ENCODE measurements at regions not wholly inside any gene's neighbourhood (a gene's known extent, or its start where the extent isn't known, plus 50 kb on each side); places are given as distances from the start of the nearest gene placed in this dataset.

DNA sequence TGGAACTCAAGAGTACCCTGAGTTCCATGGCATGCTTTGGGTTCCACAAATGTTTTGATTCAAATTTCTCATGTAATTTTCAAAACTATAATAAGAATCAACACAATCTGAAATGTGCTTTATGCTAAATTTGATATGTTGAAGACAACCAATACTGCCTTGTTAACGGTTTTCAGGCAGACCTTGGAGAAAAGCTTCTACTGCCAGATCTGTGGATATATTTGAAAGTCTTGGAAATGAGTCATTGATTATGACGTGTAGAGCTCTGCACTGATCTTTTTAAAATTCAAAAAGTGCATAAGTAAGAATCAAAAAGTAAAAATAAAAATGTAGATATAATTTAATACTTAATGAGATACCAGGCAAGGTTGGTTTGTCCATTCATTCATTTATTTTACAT, 74.0 kb upstream of the TNR start:
- TF ChIP-seq, protein P1, sequence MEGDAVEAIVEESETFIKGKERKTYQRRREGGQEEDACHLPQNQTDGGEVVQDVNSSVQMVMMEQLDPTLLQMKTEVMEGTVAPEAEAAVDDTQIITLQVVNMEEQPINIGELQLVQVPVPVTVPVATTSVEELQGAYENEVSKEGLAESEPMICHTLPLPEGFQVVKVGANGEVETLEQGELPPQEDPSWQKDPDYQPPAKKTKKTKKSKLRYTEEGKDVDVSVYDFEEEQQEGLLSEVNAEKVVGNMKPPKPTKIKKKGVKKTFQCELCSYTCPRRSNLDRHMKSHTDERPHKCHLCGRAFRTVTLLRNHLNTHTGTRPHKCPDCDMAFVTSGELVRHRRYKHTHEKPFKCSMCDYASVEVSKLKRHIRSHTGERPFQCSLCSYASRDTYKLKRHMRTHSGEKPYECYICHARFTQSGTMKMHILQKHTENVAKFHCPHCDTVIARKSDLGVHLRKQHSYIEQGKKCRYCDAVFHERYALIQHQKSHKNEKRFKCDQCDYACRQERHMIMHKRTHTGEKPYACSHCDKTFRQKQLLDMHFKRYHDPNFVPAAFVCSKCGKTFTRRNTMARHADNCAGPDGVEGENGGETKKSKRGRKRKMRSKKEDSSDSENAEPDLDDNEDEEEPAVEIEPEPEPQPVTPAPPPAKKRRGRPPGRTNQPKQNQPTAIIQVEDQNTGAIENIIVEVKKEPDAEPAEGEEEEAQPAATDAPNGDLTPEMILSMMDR (IDR thresholded peaks at IDR 0.05) = no peak
- peaks cover 21 to 43% of the 10 kb centered on the region in 2 donors for H3K4me1 ChIP-seq (ENCODE audit: control insufficient read depth in 1 of 2, low read depth in 2 of 2)
- H3K9me3 ChIP-seq = no peaks in the 10 kb centered on the region
- H3K36me3 ChIP-seq = no peaks in the 10 kb centered on the region
- DNase-seq (ENCODE audit: low spot score) (no peak), ATAC-seq (ENCODE audit: insufficient number of reproducible peaks, low FRiP score, low read depth) (no peak)
- no peaks in the 10 kb centered on the region for H3K27me3 ChIP-seq (replicated peaks; ENCODE audit: insufficient read depth)
- H3K27ac ChIP-seq = peak overlapping the region; percentile 34 to 93
- no peak overlapping the region for H3K4me3 ChIP-seq

DNA sequence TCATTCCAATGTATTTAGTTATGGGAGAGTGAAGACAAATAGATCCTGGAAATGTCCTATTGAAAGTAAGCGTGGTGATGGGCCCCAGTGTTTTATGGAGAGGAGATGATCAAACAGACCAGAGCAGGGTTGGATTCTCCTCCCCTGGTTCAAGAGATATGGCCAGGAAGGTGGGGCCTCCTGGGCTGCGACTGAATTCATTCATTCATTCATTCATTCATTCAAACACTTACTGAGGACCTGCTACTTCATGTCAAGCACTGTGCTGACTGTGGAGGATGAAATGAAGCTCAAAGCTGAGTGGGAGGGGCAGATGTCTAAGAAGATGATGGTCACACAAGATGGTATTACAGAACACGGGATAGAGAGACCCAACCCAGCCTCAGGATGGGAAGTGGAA, 71.5 kb upstream of the TNR start:
- TF ChIP-seq, protein P1 (IDR thresholded peaks at IDR 0.05) = no peak
- DNase-seq (ENCODE audit: low spot score) = no peak
- ATAC-seq (ENCODE audit: insufficient number of reproducible peaks, low FRiP score, low read depth) = no peak

DNA sequence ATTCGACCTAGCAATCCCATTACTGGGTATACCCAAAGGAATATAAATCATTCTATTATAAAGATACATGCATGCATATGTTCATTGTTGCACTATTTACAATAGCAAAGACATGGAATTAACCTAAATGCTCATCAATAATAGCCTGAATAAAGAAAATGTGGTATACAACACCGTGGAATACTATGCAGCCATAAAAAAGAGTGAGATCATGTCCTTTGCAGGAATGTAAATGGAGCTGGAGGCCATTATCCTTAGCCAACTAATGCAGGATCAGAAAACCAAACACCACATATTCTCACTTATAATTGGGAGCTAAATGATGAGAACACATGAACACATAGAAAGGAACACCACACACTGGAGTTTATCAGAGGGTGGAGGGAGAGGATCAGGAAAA, 69.5 kb upstream of the TNR start:
- no peaks in the 10 kb centered on the region for H3K27me3 ChIP-seq (replicated peaks; ENCODE audit: insufficient read depth)
- no peak overlapping the region for H3K27ac ChIP-seq
- ATAC-seq (ENCODE audit: insufficient number of reproducible peaks, low FRiP score, low read depth) = no peak
- TF ChIP-seq, protein P1 (IDR thresholded peaks at IDR 0.05) = no peak
- H3K4me3 ChIP-seq = no peak overlapping the region
- no peak for DNase-seq (ENCODE audit: low spot score)
- H3K36me3 ChIP-seq = no peaks in the 10 kb centered on the region
- H3K9me3 ChIP-seq = no peaks in the 10 kb centered on the region
- peaks cover 3 to 21% of the 10 kb centered on the region in 2 donors for H3K4me1 ChIP-seq (ENCODE audit: control insufficient read depth in 1 of 2, low read depth in 2 of 2)

More for the DNA sequence above, 71.5 kb upstream of the TNR start:
- Histone ChIP-seq H3K9me3 (no peaks in the 10 kb centered on the region), H3K27me3 (replicated peaks; ENCODE audit: insufficient read depth) (no peaks in the 10 kb centered on the region), H3K4me1 (ENCODE audit: control insufficient read depth in 1 of 2, low read depth in 2 of 2) (peaks cover 16 to 30% of the 10 kb centered on the region in 2 donors), H3K4me3 (no peak overlapping the region), H3K36me3 (no peaks in the 10 kb centered on the region), H3K27ac (no peak overlapping the region)

DNA sequence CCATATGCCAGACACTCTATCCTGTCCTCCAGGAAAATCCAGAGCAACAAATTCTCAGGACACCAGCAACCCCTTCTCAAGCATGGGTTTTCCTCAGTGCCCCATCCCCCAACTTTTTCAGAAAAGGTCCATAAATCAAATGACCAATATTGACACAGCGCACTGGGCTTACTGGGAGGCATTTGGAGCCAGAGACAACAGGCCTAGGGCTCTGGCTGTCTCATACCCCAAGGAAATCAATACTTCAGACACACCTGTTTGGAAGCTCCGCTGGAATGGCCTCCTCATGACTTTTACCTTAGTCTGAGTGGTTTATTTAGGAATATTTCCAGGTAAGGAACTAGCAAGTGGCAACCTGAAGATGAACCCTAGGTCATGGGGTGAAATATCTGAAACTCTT, 66.9 kb upstream of the TNR start:
- ATAC-seq (ENCODE audit: insufficient number of reproducible peaks, low FRiP score, low read depth) (no peak), DNase-seq (ENCODE audit: low spot score) (no peak)
- TF ChIP-seq, protein P1 (IDR thresholded peaks at IDR 0.05) = no peak
- no peaks in the 10 kb centered on the region for H3K9me3 ChIP-seq
- H3K27ac ChIP-seq = no peak overlapping the region
- no peak overlapping the region for H3K4me3 ChIP-seq
- H3K4me1 ChIP-seq (ENCODE audit: control insufficient read depth in 1 of 2, low read depth in 2 of 2) = peaks cover 0 to 6% of the 10 kb centered on the region in 2 donors
- H3K36me3 ChIP-seq = no peaks in the 10 kb centered on the region
- no peaks in the 10 kb centered on the region for H3K27me3 ChIP-seq (replicated peaks; ENCODE audit: insufficient read depth)

DNA sequence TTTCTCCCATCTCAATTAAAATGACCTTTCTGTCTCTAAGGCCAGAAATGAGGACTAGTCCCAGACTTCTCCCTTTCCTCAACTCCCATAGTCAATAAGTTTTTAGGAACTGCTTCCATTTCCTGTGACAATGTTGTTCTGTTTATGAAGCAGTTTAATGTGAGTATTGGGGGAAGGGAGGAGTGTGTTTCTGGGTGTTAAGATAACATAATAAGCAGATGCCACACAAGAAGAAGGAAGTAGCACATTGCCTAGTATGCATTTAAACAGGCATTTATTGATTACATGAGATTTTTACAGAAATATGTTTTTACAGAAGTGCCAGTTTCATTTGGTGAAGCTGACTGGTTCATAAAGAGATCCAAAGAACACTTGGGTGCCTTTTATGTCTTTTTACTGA, 65.6 kb upstream of the TNR start:
- Histone ChIP-seq H3K36me3 (no peaks in the 10 kb centered on the region), H3K4me1 (ENCODE audit: control insufficient read depth in 1 of 2, low read depth in 2 of 2) (peaks cover 0 to 9% of the 10 kb centered on the region in 2 donors), H3K9me3 (no peaks in the 10 kb centered on the region), H3K4me3 (no peak overlapping the region), H3K27ac (no peak overlapping the region), H3K27me3 (replicated peaks; ENCODE audit: insufficient read depth) (no peaks in the 10 kb centered on the region)
- TF ChIP-seq, protein P1 (IDR thresholded peaks at IDR 0.05) = no peak
- no peak for ATAC-seq (ENCODE audit: insufficient number of reproducible peaks, low FRiP score, low read depth)
- no peak for DNase-seq (ENCODE audit: low spot score)

Data from thoracic aorta (tissue), 2 donors.